Neural cell (in vitro differentiated cells): ENCODE measurements at regions not wholly inside any gene's neighbourhood (a gene's known extent, or its start where the extent isn't known, plus 50 kb on each side); places are given as distances from the start of the nearest gene placed in this dataset.

Experiments
- H2AFZ ChIP-seq: fragments of 200-600, 300-800 bp; sonication (generic), shearing (Covaris generic); 2 replicates; pipeline ENCODE4 v1.6.0; 2014; ENCODE audit warnings: low read depth, mild to moderate bottlenecking, antibody characterized with exemption, low read length, moderate library complexity
- H3F3A ChIP-seq: fragments of 200-600 bp; shearing (Covaris generic); 2 replicates; pipeline ENCODE4 v1.6.1; 2016; ENCODE audit warnings: mild to moderate bottlenecking, moderate library complexity, mixed read lengths, antibody characterized with exemption, low read length; ENCODE audit not compliant: insufficient read depth, poor library complexity, severe bottlenecking
- H3K27ac ChIP-seq: fragments of 200-600, 300-800 bp; sonication (generic), shearing (Covaris generic); 2 replicates; pipeline ENCODE4 v1.5.1; 2014; ENCODE audit warnings: mild to moderate bottlenecking, low read length, moderate library complexity
- H3K27me3 ChIP-seq: fragments of 300-800, 200-600 bp; sonication (generic), shearing (Covaris generic); 2 replicates; pipeline ENCODE4 v1.6.0; 2014; ENCODE audit warnings: mild to moderate bottlenecking, low read depth, low read length, moderate library complexity; ENCODE audit not compliant: insufficient read depth
- H3K36me3 ChIP-seq: fragments of 300-800, 200-600 bp; sonication (generic), shearing (Covaris generic); 2 replicates; pipeline ENCODE4 v1.5.1; 2014; ENCODE audit warnings: mild to moderate bottlenecking, antibody characterized with exemption, low read length, moderate library complexity; ENCODE audit not compliant: insufficient read depth
- H3K4me2 ChIP-seq: fragments of 300-800, 200-600 bp; sonication (generic), shearing (Covaris generic); 2 replicates; pipeline ENCODE4 v1.6.0; 2014; ENCODE audit warnings: mild to moderate bottlenecking, low read length
- H3K4me3 ChIP-seq: fragments of 300-800, 200-600 bp; sonication (generic), shearing (Covaris generic); 2 replicates; pipeline ENCODE4 v1.5.1; 2014; ENCODE audit warnings: mild to moderate bottlenecking, low read length, moderate library complexity
- H3K79me2 ChIP-seq: fragments of 200-600 bp; shearing (Covaris generic); replicated peaks from 2 replicates; pipeline ENCODE4 v1.6.0; 2014; ENCODE audit warnings: mild to moderate bottlenecking, low read length, moderate library complexity; ENCODE audit not compliant: insufficient read depth
- H3K9ac ChIP-seq: fragments of 300-800, 200-600 bp; sonication (generic), shearing (Covaris generic); 2 replicates; pipeline ENCODE4 v1.6.1; 2016; ENCODE audit warnings: mild to moderate bottlenecking, low read length, mixed read lengths
- H3K9me2 ChIP-seq: fragments of 200-600 bp; shearing (Covaris generic); 2 replicates; pipeline ENCODE4 v1.6.1; 2016; ENCODE audit warnings: mild to moderate bottlenecking, low read length, mixed read lengths; ENCODE audit not compliant: insufficient read depth
- H3K9me3 ChIP-seq: fragments of 200-600, 300-800 bp; sonication (generic), shearing (Covaris generic); 2 replicates; pipeline ENCODE4 v1.6.1; 2016; ENCODE audit warnings: mild to moderate bottlenecking, mixed run types, low read length, moderate library complexity, mixed read lengths
- H4K20me1 ChIP-seq: fragments of 200-600 bp; shearing (Covaris generic); 2 replicates; pipeline ENCODE4 v1.6.1; 2016; ENCODE audit warnings: mild to moderate bottlenecking, mixed run types; ENCODE audit not compliant: insufficient read depth
- CTCF ChIP-seq: fragments of 450-650 bp; IDR thresholded peaks from 2 replicates; pipeline ENCODE4 v1.5.1; 2014; ENCODE audit warnings: antibody characterized with exemption, mild to moderate bottlenecking, moderate library complexity; ENCODE audit not compliant: poor library complexity, severe bottlenecking
- EP300 ChIP-seq: fragments of 450-650 bp; conservative IDR thresholded peaks from 2 replicates; pipeline ENCODE4 v1.6.1; 2014; ENCODE audit warnings: antibody characterized with exemption, mild to moderate bottlenecking, moderate library complexity; ENCODE audit not compliant: poor library complexity, severe bottlenecking
- EZH2 ChIP-seq: fragments of 200-600, 300-800 bp; shearing (Covaris generic), sonication (generic); IDR thresholded peaks from 2 replicates; pipeline ENCODE4 v1.6.1; 2014; ENCODE audit warnings: antibody characterized with exemption, low read length, borderline replicate concordance, mild to moderate bottlenecking; ENCODE audit not compliant: insufficient read depth, poor library complexity, severe bottlenecking
- MXI1 ChIP-seq: fragments of 450-650 bp; conservative IDR thresholded peaks from 2 replicates; pipeline ENCODE4 v1.6.1; 2014; ENCODE audit warnings: antibody characterized with exemption, mild to moderate bottlenecking; ENCODE audit not compliant: poor library complexity, severe bottlenecking
- POLR2AphosphoS5 ChIP-seq: IDR thresholded peaks from 2 replicates; pipeline ENCODE4 v1.6.1; 2012
- RAD21 ChIP-seq: fragments of 450-650 bp; conservative IDR thresholded peaks from 2 replicates; pipeline ENCODE4 v1.6.1; 2014; ENCODE audit warnings: antibody characterized with exemption, mild to moderate bottlenecking, moderate library complexity
- REST ChIP-seq: IDR thresholded peaks from 2 replicates; pipeline ENCODE4 v1.6.1; 2012; ENCODE audit warnings: borderline replicate concordance
- SMC3 ChIP-seq: fragments of 450-650 bp; conservative IDR thresholded peaks from 2 replicates; pipeline ENCODE4 v1.6.1; 2014; ENCODE audit warnings: antibody characterized with exemption, mild to moderate bottlenecking, moderate library complexity; ENCODE audit not compliant: poor library complexity
- TAF1 ChIP-seq: IDR thresholded peaks from 2 replicates; pipeline ENCODE4 v1.6.1; 2012; ENCODE audit warnings: low read depth

DNA sequence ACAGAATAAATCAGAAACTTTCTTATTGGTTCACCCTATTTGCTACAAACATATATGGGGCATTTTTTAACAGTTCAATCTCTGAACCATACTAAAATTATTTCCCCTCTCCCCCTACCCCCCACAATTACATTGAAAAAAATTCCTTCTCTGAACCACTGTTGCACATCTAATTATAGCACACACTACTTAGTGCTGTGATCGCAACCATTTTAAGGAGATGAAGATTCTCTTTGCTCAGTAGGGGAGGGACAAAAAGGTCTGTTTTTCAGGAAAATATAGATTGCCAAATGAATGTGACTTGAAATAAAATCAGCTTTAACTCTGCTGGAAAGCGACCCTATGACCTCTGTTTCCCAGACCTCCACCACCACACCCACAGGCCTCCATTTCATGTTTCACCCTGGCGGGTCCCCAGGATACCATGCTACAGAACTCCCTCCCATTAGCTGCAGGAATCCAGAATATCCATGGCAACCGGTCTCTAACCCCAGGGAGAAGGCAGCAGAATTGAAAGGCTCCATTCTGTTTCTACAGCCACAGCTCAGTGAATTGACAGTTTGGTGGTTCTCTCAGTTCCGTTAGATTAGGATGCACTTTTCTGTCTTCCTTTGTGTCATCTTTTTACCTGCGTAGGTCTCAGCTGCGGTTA is 286.3 kb downstream of the TBC1D4 start:
- Histone ChIP-seq H3F3A (peaks cover 7% of the 10 kb centered on the region), H3K36me3 (no peaks in the 10 kb centered on the region), H3K4me3 (peak overlapping the region; percentile 53), H3K9me3 (no peaks in the 10 kb centered on the region), H3K9ac (peak overlapping the region; percentile 71), H3K27ac (peak overlapping the region; percentile 97), H2AFZ (peak overlapping the region; percentile 29), H3K27me3 (no peaks in the 10 kb centered on the region), H3K79me2 (no peaks in the 10 kb centered on the region), H3K9me2 (no peaks in the 10 kb centered on the region), H4K20me1 (no peaks in the 10 kb centered on the region), H3K4me2 (peak overlapping the region; percentile 76)
- TF ChIP-seq POLR2AphosphoS5, result peak; percentile 61
- TF ChIP-seq EZH2, result no peak
- TF ChIP-seq TAF1, result no peak
- TF ChIP-seq EP300, result peak; percentile 75
- peak; percentile 48 for TF ChIP-seq SMC3
- peak; percentile 64 for TF ChIP-seq REST
- TF ChIP-seq RAD21, result peak; percentile 47
- peak; percentile 27 for TF ChIP-seq MXI1
- TF ChIP-seq CTCF, result no peak

DNA sequence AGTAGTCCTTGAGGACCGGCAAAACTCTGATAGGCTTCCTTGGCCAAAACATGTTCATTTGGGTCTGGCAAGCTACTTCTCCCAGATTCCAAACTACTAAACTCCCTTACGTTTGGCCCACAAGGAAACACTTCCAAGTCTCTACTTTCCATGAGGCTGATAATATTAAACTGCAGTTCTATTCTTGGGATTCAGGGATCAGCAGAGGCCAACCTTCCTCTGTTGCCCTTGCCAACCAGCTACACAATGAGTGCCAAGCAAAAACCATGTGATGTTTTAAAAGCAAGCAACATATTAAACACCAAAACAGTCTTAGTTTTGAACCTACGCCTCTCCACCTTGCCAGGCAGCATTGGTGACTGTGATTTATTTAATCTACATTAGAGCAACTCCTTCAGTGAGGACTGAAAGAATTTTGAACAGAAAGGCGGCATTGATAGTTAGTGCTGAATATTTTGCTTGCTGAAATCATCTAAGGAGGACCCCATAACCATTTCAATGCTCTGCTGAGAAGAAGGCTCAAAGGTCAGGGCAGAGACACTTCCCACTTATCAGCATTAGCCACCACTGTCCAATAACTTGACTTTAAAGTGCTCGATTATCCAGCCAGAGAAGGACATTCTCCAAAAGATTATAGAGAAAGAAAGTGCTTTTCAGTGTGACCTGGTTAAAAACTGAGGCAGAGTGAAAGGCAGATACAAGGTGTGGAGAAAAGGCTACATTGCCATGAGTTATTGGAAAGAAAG is 287.1 kb downstream of the TBC1D4 start:
- Histone ChIP-seq H3F3A (peaks cover 7% of the 10 kb centered on the region), H3K79me2 (no peaks in the 10 kb centered on the region), H4K20me1 (no peaks in the 10 kb centered on the region), H3K4me2 (no peak overlapping the region), H3K9me2 (no peaks in the 10 kb centered on the region), H3K27me3 (no peaks in the 10 kb centered on the region), H3K9ac (peak overlapping the region; percentile 71), H3K36me3 (no peaks in the 10 kb centered on the region), H3K4me3 (no peak overlapping the region), H3K27ac (peak overlapping the region; percentile 97), H2AFZ (no peak overlapping the region), H3K9me3 (no peaks in the 10 kb centered on the region)
- no peak for TF ChIP-seq CTCF
- no peak for TF ChIP-seq EZH2
- no peak for TF ChIP-seq SMC3
- TF ChIP-seq TAF1, result no peak
- TF ChIP-seq MXI1, result no peak
